ENCODE measurements at regions not wholly inside any gene's neighbourhood (a gene's known extent, or its start where the extent isn't known, plus 50 kb on each side); places are given as distances from the start of the nearest gene placed in this dataset.

DNA sequence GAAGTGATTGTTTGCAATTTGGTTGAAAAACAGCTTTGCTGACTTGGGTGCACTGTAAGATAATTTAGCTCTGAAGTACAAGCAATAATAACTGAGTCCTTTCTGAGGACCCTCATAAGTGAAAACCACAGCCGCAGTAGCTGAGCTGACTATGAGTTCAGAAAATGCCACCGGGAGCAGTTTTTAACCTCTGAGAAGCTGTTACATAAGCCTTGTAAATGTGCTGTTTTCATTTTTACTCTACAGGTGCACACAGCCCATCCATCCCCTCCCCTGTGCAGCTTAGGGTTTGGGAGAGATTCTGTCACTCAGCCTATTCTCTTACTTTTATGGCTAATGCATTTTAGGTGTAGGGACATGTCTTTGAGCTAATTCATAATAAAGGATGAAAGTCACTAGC is 255.5 kb upstream of the C11orf87 start:
- DNase-seq: no peak
- no peak for ATAC-seq
- TF ChIP-seq, protein P1, sequence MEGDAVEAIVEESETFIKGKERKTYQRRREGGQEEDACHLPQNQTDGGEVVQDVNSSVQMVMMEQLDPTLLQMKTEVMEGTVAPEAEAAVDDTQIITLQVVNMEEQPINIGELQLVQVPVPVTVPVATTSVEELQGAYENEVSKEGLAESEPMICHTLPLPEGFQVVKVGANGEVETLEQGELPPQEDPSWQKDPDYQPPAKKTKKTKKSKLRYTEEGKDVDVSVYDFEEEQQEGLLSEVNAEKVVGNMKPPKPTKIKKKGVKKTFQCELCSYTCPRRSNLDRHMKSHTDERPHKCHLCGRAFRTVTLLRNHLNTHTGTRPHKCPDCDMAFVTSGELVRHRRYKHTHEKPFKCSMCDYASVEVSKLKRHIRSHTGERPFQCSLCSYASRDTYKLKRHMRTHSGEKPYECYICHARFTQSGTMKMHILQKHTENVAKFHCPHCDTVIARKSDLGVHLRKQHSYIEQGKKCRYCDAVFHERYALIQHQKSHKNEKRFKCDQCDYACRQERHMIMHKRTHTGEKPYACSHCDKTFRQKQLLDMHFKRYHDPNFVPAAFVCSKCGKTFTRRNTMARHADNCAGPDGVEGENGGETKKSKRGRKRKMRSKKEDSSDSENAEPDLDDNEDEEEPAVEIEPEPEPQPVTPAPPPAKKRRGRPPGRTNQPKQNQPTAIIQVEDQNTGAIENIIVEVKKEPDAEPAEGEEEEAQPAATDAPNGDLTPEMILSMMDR (IDR thresholded peaks at IDR 0.05): no peak
- H3K9me3 ChIP-seq: no peaks in the 10 kb centered on the region
- H3K4me1 ChIP-seq (ENCODE audit: low read depth): no peaks in the 10 kb centered on the region
- H3K4me3 ChIP-seq: no peak overlapping the region
- intact Hi-C loops (cut with DNase I, micrococcal nuclease): no loop called here
- no peaks in the 10 kb centered on the region for H3K36me3 ChIP-seq (ENCODE audit: low read depth)

DNA sequence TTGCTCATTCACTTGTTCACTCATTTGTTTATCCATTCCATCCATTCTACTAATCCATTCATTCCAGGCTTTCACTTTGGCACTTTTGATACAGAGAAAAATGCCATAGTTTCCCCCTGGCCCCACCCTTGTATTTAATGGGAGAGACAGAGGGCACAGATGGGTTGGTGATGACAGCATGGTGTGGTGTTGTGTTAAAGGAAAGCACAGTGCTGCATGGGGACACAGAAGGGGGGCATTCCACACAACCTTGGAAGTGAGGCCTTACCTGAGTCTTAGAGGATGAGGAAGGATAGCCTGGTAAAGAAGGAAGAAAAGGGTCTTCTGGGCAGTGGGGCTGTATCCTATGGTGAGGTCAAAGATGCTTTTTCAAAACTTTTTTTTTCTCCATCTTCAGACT is 248.5 kb upstream of the C11orf87 start:
- intact Hi-C loops (cut with DNase I, micrococcal nuclease): no loop called here
- H3K4me3 ChIP-seq: no peak overlapping the region
- H3K4me1 ChIP-seq (ENCODE audit: low read depth): no peaks in the 10 kb centered on the region
- TF ChIP-seq, protein P1 (IDR thresholded peaks at IDR 0.05): no peak
- DNase-seq: no peak
- no peak for ATAC-seq
- H3K36me3 ChIP-seq (ENCODE audit: low read depth): no peaks in the 10 kb centered on the region
- H3K9me3 ChIP-seq: no peaks in the 10 kb centered on the region

DNA sequence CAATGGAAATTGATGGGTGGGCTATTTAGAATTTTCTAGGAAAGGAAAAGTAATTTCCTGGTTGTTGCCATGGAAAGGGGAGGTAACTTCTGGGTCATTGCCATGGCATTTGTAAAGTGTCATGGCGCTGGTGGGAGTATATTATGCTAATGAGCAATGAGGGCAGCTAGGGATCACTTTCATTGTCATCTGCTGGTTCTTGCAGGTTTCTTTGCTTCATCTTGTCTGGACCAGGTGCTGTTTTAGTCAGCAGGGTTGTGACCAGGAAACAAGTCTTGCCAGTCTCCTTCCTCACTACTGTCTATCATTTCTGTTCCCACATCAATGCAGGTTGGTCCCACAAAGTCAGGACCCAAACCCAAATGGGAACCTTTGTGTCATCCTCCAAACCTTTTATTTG is 237.6 kb upstream of the C11orf87 start:
- H3K9me3 ChIP-seq: peaks cover 12% of the 10 kb centered on the region
- ATAC-seq (no peak), DNase-seq (no peak)
- no peaks in the 10 kb centered on the region for H3K36me3 ChIP-seq (ENCODE audit: low read depth)
- no peaks in the 10 kb centered on the region for H3K4me1 ChIP-seq (ENCODE audit: low read depth)
- intact Hi-C loops (cut with DNase I, micrococcal nuclease): no loop called here
- TF ChIP-seq, protein P1 (IDR thresholded peaks at IDR 0.05): no peak
- no peak overlapping the region for H3K4me3 ChIP-seq

DNA sequence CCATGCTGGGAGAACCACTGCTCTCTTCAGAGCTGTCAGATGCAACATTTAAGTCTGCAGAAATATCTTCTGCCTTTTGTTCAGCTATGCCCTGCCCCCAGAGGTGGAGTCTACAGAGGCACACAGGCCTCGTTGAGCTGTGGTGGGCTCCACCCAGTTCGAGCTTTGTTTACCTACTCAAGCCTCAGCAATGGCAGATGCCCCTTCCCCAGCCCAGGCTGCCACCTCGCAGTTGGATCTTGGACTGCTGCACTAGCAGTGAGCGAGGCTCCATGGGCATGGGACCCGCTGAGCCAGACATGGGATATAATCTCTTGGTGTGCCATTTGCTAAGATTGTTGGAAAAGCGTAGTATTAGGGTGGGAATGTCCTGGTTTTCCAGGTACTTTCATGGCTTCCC is 229.1 kb upstream of the C11orf87 start:
- no peak for DNase-seq
- intact Hi-C loops (cut with DNase I, micrococcal nuclease): no loop called here
- no peaks in the 10 kb centered on the region for H3K36me3 ChIP-seq (ENCODE audit: low read depth)
- no peaks in the 10 kb centered on the region for H3K4me1 ChIP-seq (ENCODE audit: low read depth)
- no peak overlapping the region for H3K4me3 ChIP-seq
- H3K9me3 ChIP-seq: peaks cover 6% of the 10 kb centered on the region
- no peak for ATAC-seq
- TF ChIP-seq, protein P1 (IDR thresholded peaks at IDR 0.05): no peak

DNA sequence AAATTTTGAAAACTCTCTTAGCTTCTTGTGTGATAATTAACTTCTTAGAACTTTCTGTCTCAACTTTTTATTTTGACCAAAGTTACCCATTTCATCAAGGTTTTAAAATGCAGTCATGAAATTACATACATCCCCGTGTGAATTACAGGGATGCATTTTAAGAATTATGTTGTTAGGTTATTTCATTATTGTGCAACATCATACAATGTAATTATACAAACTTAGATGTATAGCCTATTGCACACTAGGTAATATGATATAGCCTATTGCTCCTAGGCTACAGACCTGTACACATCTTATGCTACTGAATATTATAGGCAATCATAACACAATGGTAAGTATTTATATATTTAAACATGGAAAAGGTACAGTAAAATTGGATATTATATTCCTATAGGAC is 228.1 kb upstream of the C11orf87 start:
- Histone ChIP-seq H3K36me3 (ENCODE audit: low read depth) (no peaks in the 10 kb centered on the region), H3K9me3 (peaks cover 6% of the 10 kb centered on the region), H3K4me3 (no peak overlapping the region), H3K4me1 (ENCODE audit: low read depth) (no peaks in the 10 kb centered on the region)
- ATAC-seq (no peak), DNase-seq (no peak)
- intact Hi-C loops (cut with DNase I, micrococcal nuclease): no loop called here
- TF ChIP-seq, protein P1 (IDR thresholded peaks at IDR 0.05): no peak

DNA sequence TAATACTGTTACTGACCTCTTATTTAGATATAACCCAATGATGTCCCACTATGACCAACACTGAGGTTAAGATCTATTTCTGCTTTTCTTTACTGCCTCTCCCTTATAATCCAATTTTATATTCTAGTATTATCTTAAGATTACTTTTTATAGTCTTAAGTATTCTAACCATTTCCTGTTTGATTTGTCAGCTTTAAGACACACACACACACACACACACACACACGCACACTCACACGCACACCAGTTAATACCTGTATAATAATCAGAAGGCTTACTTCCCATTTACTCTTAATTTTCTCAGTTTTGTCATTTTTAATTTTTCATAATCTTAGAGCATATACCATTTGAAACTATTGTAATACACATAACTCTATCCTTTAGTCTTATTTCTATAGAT is 226.0 kb upstream of the C11orf87 start:
- ATAC-seq: no peak
- Histone ChIP-seq H3K9me3 (peaks cover 6% of the 10 kb centered on the region), H3K4me3 (no peak overlapping the region), H3K36me3 (ENCODE audit: low read depth) (no peaks in the 10 kb centered on the region), H3K4me1 (ENCODE audit: low read depth) (no peaks in the 10 kb centered on the region)
- intact Hi-C loops (cut with DNase I, micrococcal nuclease): no loop called here
- TF ChIP-seq, protein P1 (IDR thresholded peaks at IDR 0.05): no peak
- no peak for DNase-seq
